ENCODE measurements at regions not wholly inside any gene's neighbourhood (a gene's known extent, or its start where the extent isn't known, plus 50 kb on each side); places are given as distances from the start of the nearest gene placed in this dataset.
"Not testable (repeated sequence)": the region's sequence is repeated elsewhere in the genome, so short reads cannot be mapped to it uniquely, and the experiment has no call there.

DNA sequence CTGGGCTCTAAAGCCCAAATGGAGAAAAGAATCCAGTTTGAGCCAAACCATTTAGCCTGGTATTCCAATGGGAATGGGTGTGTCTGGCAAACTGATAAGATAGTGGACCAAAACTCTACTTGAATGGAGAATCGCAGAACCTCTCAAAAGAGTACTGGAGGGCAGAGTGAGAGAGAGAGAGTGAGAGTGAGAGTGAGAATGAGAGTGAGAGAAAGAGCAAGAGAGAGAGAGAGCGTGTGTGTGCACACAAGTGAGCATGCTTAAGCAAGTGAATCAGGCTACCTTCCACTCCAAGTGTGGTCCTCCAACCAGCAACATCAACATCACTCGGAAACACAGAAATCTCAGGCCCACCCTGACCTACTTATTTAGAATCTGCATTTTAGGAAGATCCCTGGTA, 58.8 kb downstream of the UQCRFS1 start:
- no peaks in the 10 kb centered on the region for H3K9me3 ChIP-seq
- in situ Hi-C loops (cut with MboI; ENCODE audit: low sequenced_read_pairs in 4 of 4) = no loop called here
- no peak for ATAC-seq

DNA sequence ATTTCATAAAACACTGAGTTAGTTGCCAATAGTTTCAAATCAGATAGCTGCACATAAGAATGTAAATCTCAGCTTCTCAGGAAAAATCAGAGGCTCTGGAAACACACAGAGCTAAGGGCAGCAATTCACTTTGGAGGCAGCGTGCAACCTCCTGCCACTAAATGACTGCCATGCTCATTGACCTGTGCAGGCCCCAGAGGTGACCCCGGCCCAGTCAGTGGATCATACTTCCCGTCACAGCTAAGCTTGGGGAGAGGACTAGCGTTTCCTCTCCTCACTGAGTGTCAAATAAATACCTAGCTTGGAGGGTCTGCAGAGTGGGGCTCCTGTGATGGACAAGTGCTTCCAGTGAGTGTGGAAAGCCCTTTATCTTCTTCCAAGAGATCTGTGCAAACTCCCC, 67.2 kb downstream of the UQCRFS1 start:
- no peaks in the 10 kb centered on the region for H3K9me3 ChIP-seq
- in situ Hi-C loops (cut with MboI; ENCODE audit: low sequenced_read_pairs in 4 of 4) = no loop called here
- ATAC-seq = no peak
- TF ChIP-seq POLR2A (IDR thresholded peaks at IDR 0.05) = no peak
- TF ChIP-seq, protein P1, sequence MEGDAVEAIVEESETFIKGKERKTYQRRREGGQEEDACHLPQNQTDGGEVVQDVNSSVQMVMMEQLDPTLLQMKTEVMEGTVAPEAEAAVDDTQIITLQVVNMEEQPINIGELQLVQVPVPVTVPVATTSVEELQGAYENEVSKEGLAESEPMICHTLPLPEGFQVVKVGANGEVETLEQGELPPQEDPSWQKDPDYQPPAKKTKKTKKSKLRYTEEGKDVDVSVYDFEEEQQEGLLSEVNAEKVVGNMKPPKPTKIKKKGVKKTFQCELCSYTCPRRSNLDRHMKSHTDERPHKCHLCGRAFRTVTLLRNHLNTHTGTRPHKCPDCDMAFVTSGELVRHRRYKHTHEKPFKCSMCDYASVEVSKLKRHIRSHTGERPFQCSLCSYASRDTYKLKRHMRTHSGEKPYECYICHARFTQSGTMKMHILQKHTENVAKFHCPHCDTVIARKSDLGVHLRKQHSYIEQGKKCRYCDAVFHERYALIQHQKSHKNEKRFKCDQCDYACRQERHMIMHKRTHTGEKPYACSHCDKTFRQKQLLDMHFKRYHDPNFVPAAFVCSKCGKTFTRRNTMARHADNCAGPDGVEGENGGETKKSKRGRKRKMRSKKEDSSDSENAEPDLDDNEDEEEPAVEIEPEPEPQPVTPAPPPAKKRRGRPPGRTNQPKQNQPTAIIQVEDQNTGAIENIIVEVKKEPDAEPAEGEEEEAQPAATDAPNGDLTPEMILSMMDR (IDR thresholded peaks at IDR 0.05 in 4 of 5, conservative IDR thresholded peaks at IDR 0.05 in 1 of 5) = no peak
- no peaks in the 10 kb centered on the region for H3K36me3 ChIP-seq
- no peak for DNase-seq
- intact Hi-C loops (cut with DNase I; ENCODE audit: low total_unique reads) = no loop called here
- peaks cover 0 to 2% (median 0%) of the 10 kb centered on the region in 3 donors for H3K27me3 ChIP-seq
- no peak overlapping the region for H3K27ac ChIP-seq
- no peak overlapping the region for H3K4me3 ChIP-seq
- no peaks in the 10 kb centered on the region for H3K4me1 ChIP-seq

More for the DNA sequence above, 58.8 kb downstream of the UQCRFS1 start:
- Histone ChIP-seq H3K4me1 (no peaks in the 10 kb centered on the region), H3K4me3 (no peak overlapping the region), H3K27ac (no peak overlapping the region), H3K36me3 (no peaks in the 10 kb centered on the region), H3K27me3 (peaks cover 0 to under 1% (median 0%) of the 10 kb centered on the region in 3 donors)
- intact Hi-C loops (cut with DNase I; ENCODE audit: low total_unique reads) = no loop called here
- no peak for DNase-seq
- TF ChIP-seq POLR2A (IDR thresholded peaks at IDR 0.05) = no peak
- TF ChIP-seq, protein P1 (IDR thresholded peaks at IDR 0.05 in 4 of 5, conservative IDR thresholded peaks at IDR 0.05 in 1 of 5) = no peak

DNA sequence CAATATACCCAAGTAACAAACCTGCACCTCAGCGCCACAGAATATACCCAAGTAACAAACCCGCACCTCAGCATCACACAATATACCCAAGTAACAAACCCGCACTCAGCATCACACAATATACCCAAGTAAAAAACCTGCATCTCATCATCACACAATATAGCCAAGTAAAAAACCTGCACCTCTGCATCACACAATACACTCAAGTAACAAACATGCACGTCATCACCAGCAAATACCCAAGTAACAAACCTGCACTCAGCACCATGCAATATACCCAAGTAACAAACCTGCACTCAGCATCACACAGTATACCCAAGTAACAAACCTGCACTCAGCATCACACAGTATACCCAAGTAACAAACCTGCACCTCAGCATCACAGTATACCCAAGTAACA, 69.8 kb downstream of the UQCRFS1 start:
- peaks cover 0 to 1% (median 0%) of the 10 kb centered on the region in 3 donors for H3K27me3 ChIP-seq
- intact Hi-C loops (cut with DNase I; ENCODE audit: low total_unique reads) = no loop called here
- H3K27ac ChIP-seq = no peak overlapping the region
- in situ Hi-C loops (cut with MboI; ENCODE audit: low sequenced_read_pairs in 4 of 4) = no loop called here
- H3K36me3 ChIP-seq = no peaks in the 10 kb centered on the region
- TF ChIP-seq, protein P1 (IDR thresholded peaks at IDR 0.05 in 4 of 5, conservative IDR thresholded peaks at IDR 0.05 in 1 of 5) = no peak
- peaks cover 0 to 11% (median 0%) of the 10 kb centered on the region in 3 donors for H3K9me3 ChIP-seq
- no peak overlapping the region for H3K4me3 ChIP-seq
- no peaks in the 10 kb centered on the region for H3K4me1 ChIP-seq
- ATAC-seq (no peak), DNase-seq (no peak)

DNA sequence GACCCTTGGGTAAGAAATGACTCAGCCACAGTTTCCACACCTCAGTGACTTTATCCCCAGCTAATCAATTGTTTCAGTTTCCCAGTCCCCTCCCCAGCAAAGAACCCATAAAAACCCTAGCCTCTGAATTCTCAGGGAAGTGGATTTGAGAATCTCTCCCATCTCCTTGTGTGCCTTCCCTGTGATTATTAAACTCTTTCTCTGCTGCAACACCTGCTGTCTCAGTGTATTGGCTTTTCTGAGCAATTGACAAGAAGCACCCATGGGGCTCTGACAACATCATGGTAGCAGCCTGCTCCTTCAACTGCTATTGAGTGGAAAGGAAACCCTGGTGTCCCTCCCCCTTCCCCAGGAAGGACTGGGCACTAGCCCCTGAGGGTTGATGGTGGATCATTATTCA, 73.7 kb downstream of the UQCRFS1 start:
- Histone ChIP-seq H3K9me3 (peaks cover 0 to 11% (median 0%) of the 10 kb centered on the region in 3 donors), H3K27ac (no peak overlapping the region)

DNA sequence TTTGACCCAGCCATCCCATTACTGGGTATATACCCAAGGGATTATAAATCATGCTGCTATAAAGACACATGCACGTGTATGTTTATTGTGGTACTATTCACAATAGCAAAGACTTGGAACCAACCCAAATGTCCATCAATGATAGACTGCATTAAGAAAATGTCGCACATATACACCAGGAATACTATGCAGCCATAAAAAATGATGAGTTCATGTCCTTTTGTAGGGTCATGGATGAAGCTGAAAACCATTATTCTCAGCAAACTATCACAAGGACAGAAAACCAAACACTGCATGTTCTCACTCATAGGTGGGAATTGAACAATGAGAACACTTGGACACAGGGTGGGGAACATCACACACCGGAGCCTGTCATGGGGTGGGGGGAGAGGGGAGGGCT, 74.7 kb downstream of the UQCRFS1 start:
- H3K27me3 ChIP-seq; ATAC-seq; in situ Hi-C loops (cut with MboI; ENCODE audit: low sequenced_read_pairs in 4 of 4); intact Hi-C loops (cut with DNase I; ENCODE audit: low total_unique reads); H3K27ac ChIP-seq; H3K36me3 ChIP-seq; H3K4me1 ChIP-seq; DNase-seq; H3K4me3 ChIP-seq: not testable (repeated sequence)
- H3K9me3 ChIP-seq = peaks cover 0 to 11% (median 0%) of the 10 kb centered on the region in 3 donors

More for the DNA sequence above, 73.7 kb downstream of the UQCRFS1 start:
- TF ChIP-seq POLR2A (IDR thresholded peaks at IDR 0.05) = no peak
- TF ChIP-seq, protein P1 (IDR thresholded peaks at IDR 0.05 in 4 of 5, conservative IDR thresholded peaks at IDR 0.05 in 1 of 5) = no peak
- ATAC-seq = no peak
- intact Hi-C loops (cut with DNase I; ENCODE audit: low total_unique reads) = no loop called here
- in situ Hi-C loops (cut with MboI; ENCODE audit: low sequenced_read_pairs in 4 of 4) = no loop called here
- no peak for DNase-seq
- Histone ChIP-seq H3K4me1 (no peaks in the 10 kb centered on the region), H3K36me3 (no peaks in the 10 kb centered on the region), H3K4me3 (no peak overlapping the region), H3K27me3 (no peaks in the 10 kb centered on the region)

All from gastrocnemius medialis (tissue), 4 donors.